Tibial nerve (tissue), 4 donors: ENCODE measurements at regions not wholly inside any gene's neighbourhood (a gene's known extent, or its start where the extent isn't known, plus 50 kb on each side); places are given as distances from the start of the nearest gene placed in this dataset.

ENCODE experiments used
- DNase-seq, 2 donors: peaks; one replicate each; pipeline ENCODE4 v3.0.0-alpha.2; 2019; ENCODE audit warnings: low spot score in 2 of 2
- H3K27ac ChIP-seq, 4 donors: fragments of 200-600 bp; sonication (generic) in 3 of 4; one replicate each; pipeline ENCODE4 v1.5.1; 2017 to 2019; ENCODE audit warnings: mild to moderate bottlenecking in 1 of 4
- H3K27me3 ChIP-seq, 2 donors: fragments of 200-600 bp; sonication (generic) in 1 of 2; one replicate each; pipeline versions ENCODE4 v1.5.1 to v1.6.0; 2017 to 2019
- H3K36me3 ChIP-seq, 3 donors: fragments of 200-600 bp; sonication (generic); one replicate each; pipeline ENCODE4 v1.5.1; 2018 to 2019
- H3K4me1 ChIP-seq, 4 donors: fragments of 200-600 bp; sonication (generic) in 3 of 4; one replicate each; pipeline ENCODE4 v1.5.1; 2017 to 2019
- H3K4me3 ChIP-seq, 4 donors: fragments of 200-600 bp; sonication (generic) in 3 of 4; one replicate each; pipeline ENCODE4 v1.5.1; 2017 to 2019; ENCODE audit warnings: mild to moderate bottlenecking in 1 of 4, moderate library complexity in 1 of 4
- H3K9me3 ChIP-seq, 4 donors: fragments of 200-600 bp; sonication (generic) in 3 of 4; one replicate each; pipeline ENCODE4 v1.5.1; 2017 to 2019
- EP300 ChIP-seq, 2 donors: sonication (generic); formaldehyde crosslinking; IDR thresholded peaks; one replicate each; pipeline ENCODE4 v1.6.1; 2017; ENCODE audit warnings: antibody characterized with exemption in 2 of 2, mild to moderate bottlenecking in 1 of 2
- POLR2A ChIP-seq, 2 donors: fragments of 450-650 bp; IDR thresholded peaks; one replicate each; pipeline ENCODE4 v1.6.1; 2017; ENCODE audit warnings: antibody characterized with exemption in 2 of 2, mild to moderate bottlenecking in 2 of 2, moderate library complexity in 2 of 2
- WGBS, 2 donors: methylation state at CpG; one replicate each; pipeline ENCODE4 v1.1.5; 2018; 5-methylcytosine and 5-hydroxymethylcytosine counted together
- TF ChIP-seq, protein P1 (sequence below), 5 experiments: fragments of 200-600 bp in 3 of 5; fragments of 450-650 bp in 2 of 5; sonication (generic) in 3 of 5; IDR thresholded peaks; one replicate each; pipeline ENCODE4 v1.5.1; 2016 to 2019; ENCODE audit warnings: antibody characterized with exemption in 5 of 5, mild to moderate bottlenecking in 3 of 5, moderate library complexity in 2 of 5

- Histone ChIP-seq H3K27me3 (no peaks in the 10 kb centered on the region), H3K27ac (no peak overlapping the region), H3K36me3 (no peaks in the 10 kb centered on the region), H3K9me3 (no peaks in the 10 kb centered on the region), H3K4me1 (no peaks in the 10 kb centered on the region), H3K4me3 (no peak overlapping the region)
- TF ChIP-seq, protein P1, sequence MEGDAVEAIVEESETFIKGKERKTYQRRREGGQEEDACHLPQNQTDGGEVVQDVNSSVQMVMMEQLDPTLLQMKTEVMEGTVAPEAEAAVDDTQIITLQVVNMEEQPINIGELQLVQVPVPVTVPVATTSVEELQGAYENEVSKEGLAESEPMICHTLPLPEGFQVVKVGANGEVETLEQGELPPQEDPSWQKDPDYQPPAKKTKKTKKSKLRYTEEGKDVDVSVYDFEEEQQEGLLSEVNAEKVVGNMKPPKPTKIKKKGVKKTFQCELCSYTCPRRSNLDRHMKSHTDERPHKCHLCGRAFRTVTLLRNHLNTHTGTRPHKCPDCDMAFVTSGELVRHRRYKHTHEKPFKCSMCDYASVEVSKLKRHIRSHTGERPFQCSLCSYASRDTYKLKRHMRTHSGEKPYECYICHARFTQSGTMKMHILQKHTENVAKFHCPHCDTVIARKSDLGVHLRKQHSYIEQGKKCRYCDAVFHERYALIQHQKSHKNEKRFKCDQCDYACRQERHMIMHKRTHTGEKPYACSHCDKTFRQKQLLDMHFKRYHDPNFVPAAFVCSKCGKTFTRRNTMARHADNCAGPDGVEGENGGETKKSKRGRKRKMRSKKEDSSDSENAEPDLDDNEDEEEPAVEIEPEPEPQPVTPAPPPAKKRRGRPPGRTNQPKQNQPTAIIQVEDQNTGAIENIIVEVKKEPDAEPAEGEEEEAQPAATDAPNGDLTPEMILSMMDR (IDR thresholded peaks at IDR 0.05): no peak
- no peak for TF ChIP-seq EP300 (IDR thresholded peaks at IDR 0.05)
- TF ChIP-seq POLR2A (IDR thresholded peaks at IDR 0.05): no peak
- DNase-seq: no peak
- 79 to 88% methylated on average over 4 of the region's 4 CpGs for WGBS, 2 donors
These were observed 1718.7 kb downstream of the EFNB2 start for GRCh38 chr13:104816726-104817125.

DNA sequence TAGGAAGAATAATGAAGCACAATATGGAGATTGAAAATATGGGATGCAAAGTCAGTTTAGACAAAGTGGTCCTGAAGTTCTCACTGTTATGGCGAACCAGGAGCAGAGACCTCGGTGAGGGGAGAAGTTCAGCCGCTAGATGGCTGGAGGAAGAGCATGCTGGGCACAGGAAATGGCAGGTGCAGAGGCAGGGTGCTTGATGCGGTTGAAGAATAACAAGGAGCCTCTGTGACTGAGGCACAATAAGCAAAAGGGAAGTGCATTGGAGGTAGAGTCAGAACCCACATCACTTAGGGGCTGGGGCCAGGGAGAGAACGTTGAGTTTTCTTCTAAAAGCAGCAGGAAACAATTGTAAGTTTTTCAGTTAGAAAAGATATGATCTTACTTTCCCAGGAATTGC lies 1725.2 kb downstream of the EFNB2 start:
- Histone ChIP-seq H3K9me3 (no peaks in the 10 kb centered on the region), H3K27ac (no peak overlapping the region), H3K27me3 (no peaks in the 10 kb centered on the region), H3K4me3 (no peak overlapping the region), H3K36me3 (no peaks in the 10 kb centered on the region), H3K4me1 (no peaks in the 10 kb centered on the region)
- TF ChIP-seq EP300 (IDR thresholded peaks at IDR 0.05): no peak
- TF ChIP-seq POLR2A (IDR thresholded peaks at IDR 0.05): no peak
- TF ChIP-seq, protein P1 (IDR thresholded peaks at IDR 0.05): no peak
- 75 to 78% methylated on average over 5 of the region's 5 CpGs for WGBS, 2 donors
- no peak for DNase-seq

DNA sequence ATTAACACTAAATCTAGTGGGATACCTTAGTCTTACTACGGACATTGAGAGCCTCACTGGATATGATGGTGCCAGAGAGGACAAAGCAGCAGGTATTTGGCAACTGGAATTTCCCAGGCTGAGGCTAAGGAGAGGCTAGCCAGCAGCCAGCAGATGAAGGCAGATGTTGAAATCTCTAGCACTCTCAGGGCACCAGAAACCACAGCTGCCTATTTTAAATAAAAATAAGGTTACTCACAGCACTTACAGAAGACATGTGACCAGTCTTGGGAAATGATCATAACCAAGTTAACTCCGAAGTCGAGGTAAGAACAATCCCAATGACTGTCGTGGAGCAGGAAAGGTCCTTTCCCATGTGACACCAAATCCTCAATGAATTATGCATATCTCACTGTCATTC lies 1726.0 kb downstream of the EFNB2 start:
- no peak overlapping the region for H3K27ac ChIP-seq
- no peak overlapping the region for H3K4me3 ChIP-seq
- TF ChIP-seq, protein P1 (IDR thresholded peaks at IDR 0.05): no peak
- TF ChIP-seq POLR2A (IDR thresholded peaks at IDR 0.05) (no peak), EP300 (IDR thresholded peaks at IDR 0.05) (no peak)
- H3K9me3 ChIP-seq: no peaks in the 10 kb centered on the region
- H3K27me3 ChIP-seq: no peaks in the 10 kb centered on the region
- no peak for DNase-seq
- 85 to 86% methylated on average over 4 of the region's 4 CpGs for WGBS, 2 donors
- no peaks in the 10 kb centered on the region for H3K4me1 ChIP-seq
- no peaks in the 10 kb centered on the region for H3K36me3 ChIP-seq

- H3K27ac ChIP-seq: no peak overlapping the region
- TF ChIP-seq POLR2A (IDR thresholded peaks at IDR 0.05) (no peak), EP300 (IDR thresholded peaks at IDR 0.05) (no peak)
- TF ChIP-seq, protein P1 (IDR thresholded peaks at IDR 0.05): no peak
- no peak overlapping the region for H3K4me3 ChIP-seq
- H3K36me3 ChIP-seq: no peaks in the 10 kb centered on the region
- H3K27me3 ChIP-seq: no peaks in the 10 kb centered on the region
- H3K9me3 ChIP-seq: no peaks in the 10 kb centered on the region
- no peak for DNase-seq
- 79 to 87% methylated on average over 2 of the region's 2 CpGs for WGBS, 2 donors
- no peaks in the 10 kb centered on the region for H3K4me1 ChIP-seq
These were observed 1730.1 kb downstream of the EFNB2 start for GRCh38 chr13:104805346-104805745.

- no peaks in the 10 kb centered on the region for H3K27me3 ChIP-seq
- no peaks in the 10 kb centered on the region for H3K36me3 ChIP-seq
- H3K4me1 ChIP-seq: no peaks in the 10 kb centered on the region
- no peak overlapping the region for H3K27ac ChIP-seq
- 81 to 86% methylated on average over 2 of the region's 2 CpGs for WGBS, 2 donors
- no peak for DNase-seq
- H3K4me3 ChIP-seq: no peak overlapping the region
- no peaks in the 10 kb centered on the region for H3K9me3 ChIP-seq
- TF ChIP-seq EP300 (IDR thresholded peaks at IDR 0.05) (no peak), POLR2A (IDR thresholded peaks at IDR 0.05) (no peak)
- TF ChIP-seq, protein P1 (IDR thresholded peaks at IDR 0.05): no peak
These were observed 1732.9 kb upstream of the SLC10A2 start for GRCh38 chr13:104799152-104799551.
